Activated naive CD4-positive, alpha-beta T cell treated with anti-CD3 and anti-CD28 coated beads for 36 hours (primary cell): ENCODE measurements at regions not wholly inside any gene's neighbourhood (a gene's known extent, or its start where the extent isn't known, plus 50 kb on each side); places are given as distances from the start of the nearest gene placed in this dataset.

Experiments
- CTCF ChIA-PET: fragments of 350-600 bp; sonication (Branson Sonifier 250); formaldehyde crosslinking; loops from one replicate; lab custom pipeline; 2021; ENCODE audit warnings: antibody characterized with exemption; lab: Charles Lee
- DNase-seq: peaks from one replicate; pipeline ENCODE4 v3.0.0-alpha.2; 2020
- H3K27ac Mint-ChIP-seq: one replicate; pipeline ENCODE4 v1.8.0; 2021; ENCODE audit warnings: mild to moderate bottlenecking, mixed read lengths
- H3K27me3 Mint-ChIP-seq: one replicate; pipeline ENCODE4 v1.8.0; 2021; ENCODE audit warnings: low read depth, mixed read lengths
- H3K36me3 Mint-ChIP-seq: one replicate; pipeline ENCODE4 v1.8.0; 2021; ENCODE audit warnings: low read depth, mixed read lengths
- H3K4me1 Mint-ChIP-seq: one replicate; pipeline ENCODE4 v1.8.0; 2021; ENCODE audit warnings: low read depth, mixed read lengths
- H3K4me3 Mint-ChIP-seq: one replicate; pipeline ENCODE4 v1.8.0; 2021; ENCODE audit warnings: mild to moderate bottlenecking, moderate library complexity, mixed read lengths
- H3K9me3 Mint-ChIP-seq: one replicate; pipeline ENCODE4 v1.8.0; 2021; ENCODE audit warnings: mixed read lengths
- intact Hi-C: fragments of 100-400 bp; cut with micrococcal nuclease; formaldehyde crosslinking; loops from one replicate; pipeline ENCODE4 v1.15.1; 2023

- CTCF ChIA-PET = no interaction called here
- Mint-ChIP-seq H3K9me3 (no peaks in the 10 kb centered on the region), H3K36me3 (no peaks in the 10 kb centered on the region), H3K4me3 (no peak overlapping the region), H3K4me1 (peaks cover 3% of the 10 kb centered on the region), H3K27me3 (peaks cover 19% of the 10 kb centered on the region), H3K27ac (no peak overlapping the region)
- no peak for DNase-seq
- intact Hi-C loops = loop anchor here (10.0 kb wide), 1 partner anchor 157 kb away; the partner anchor contains the start of gene EFNB2
Observed at GRCh38 chr13:106377931-106378662, 157.4 kb downstream of the EFNB2 start.

- Mint-ChIP-seq H3K27me3 (peaks cover 20% of the 10 kb centered on the region), H3K36me3 (no peaks in the 10 kb centered on the region), H3K27ac (no peak overlapping the region), H3K4me1 (peaks cover 3% of the 10 kb centered on the region), H3K9me3 (no peaks in the 10 kb centered on the region), H3K4me3 (no peak overlapping the region)
- intact Hi-C loops = loop anchor here (10.0 kb wide), 1 partner anchor 157 kb away; the partner anchor contains the start of gene EFNB2
- CTCF ChIA-PET = no interaction called here
- DNase-seq = no peak
Observed at GRCh38 chr13:106377341-106377740, 158.1 kb downstream of the EFNB2 start.

GRCh38 chr13:106376401-106377112, 158.9 kb downstream of the EFNB2 start:
- Mint-ChIP-seq H3K27me3 (peaks cover 21% of the 10 kb centered on the region), H3K4me3 (no peak overlapping the region), H3K9me3 (no peaks in the 10 kb centered on the region), H3K4me1 (peaks cover 3% of the 10 kb centered on the region), H3K36me3 (no peaks in the 10 kb centered on the region), H3K27ac (no peak overlapping the region)
- CTCF ChIA-PET = no interaction called here
- intact Hi-C loops = loop anchor here (10.0 kb wide), 1 partner anchor 158 kb away; the partner anchor contains the start of gene EFNB2
- DNase-seq = peak; percentile 18

- CTCF ChIA-PET = no interaction called here
- H3K4me1 Mint-ChIP-seq = peaks cover 3% of the 10 kb centered on the region
- DNase-seq = no peak
- H3K27me3 Mint-ChIP-seq = peaks cover 23% of the 10 kb centered on the region
- no peak overlapping the region for H3K27ac Mint-ChIP-seq
- H3K36me3 Mint-ChIP-seq = no peaks in the 10 kb centered on the region
- intact Hi-C loops = loop anchor here (10.0 kb wide), 1 partner anchor 160 kb away; the partner anchor contains the start of gene EFNB2
- H3K4me3 Mint-ChIP-seq = no peak overlapping the region
- no peaks in the 10 kb centered on the region for H3K9me3 Mint-ChIP-seq
Observed at GRCh38 chr13:106375085-106375484, 160.4 kb downstream of the EFNB2 start.

- peaks cover 3% of the 10 kb centered on the region for H3K4me1 Mint-ChIP-seq
- H3K9me3 Mint-ChIP-seq = no peaks in the 10 kb centered on the region
- CTCF ChIA-PET = no interaction called here
- no peak overlapping the region for H3K27ac Mint-ChIP-seq
- no peaks in the 10 kb centered on the region for H3K36me3 Mint-ChIP-seq
- no peak for DNase-seq
- intact Hi-C loops = loop anchor here (10.0 kb wide), 1 partner anchor 160 kb away; the partner anchor contains the start of gene EFNB2
- H3K4me3 Mint-ChIP-seq = no peak overlapping the region
- peaks cover 21% of the 10 kb centered on the region for H3K27me3 Mint-ChIP-seq
Observed at GRCh38 chr13:106374631-106375030, 160.8 kb downstream of the EFNB2 start.

GRCh38 chr13:106373989-106374572, 161.4 kb downstream of the EFNB2 start:
- H3K27me3 Mint-ChIP-seq = peaks cover 19% of the 10 kb centered on the region
- peak; percentile 55 for DNase-seq
- no peaks in the 10 kb centered on the region for H3K36me3 Mint-ChIP-seq
- intact Hi-C loops = loop anchor here (10.0 kb wide), 1 partner anchor 161 kb away; the partner anchor contains the start of gene EFNB2
- H3K9me3 Mint-ChIP-seq = no peaks in the 10 kb centered on the region
- no peak overlapping the region for H3K4me3 Mint-ChIP-seq
- no peak overlapping the region for H3K27ac Mint-ChIP-seq
- H3K4me1 Mint-ChIP-seq = peaks cover 3% of the 10 kb centered on the region
- CTCF ChIA-PET = no interaction called here

GRCh38 chr13:106373304-106373988, 162.0 kb downstream of the EFNB2 start:
- no peak overlapping the region for H3K27ac Mint-ChIP-seq
- no peak for DNase-seq
- H3K4me1 Mint-ChIP-seq = peaks cover 3% of the 10 kb centered on the region
- no peaks in the 10 kb centered on the region for H3K36me3 Mint-ChIP-seq
- H3K4me3 Mint-ChIP-seq = no peak overlapping the region
- H3K27me3 Mint-ChIP-seq = peaks cover 17% of the 10 kb centered on the region
- CTCF ChIA-PET = no interaction called here
- intact Hi-C loops = loop anchor here (10.0 kb wide), 1 partner anchor 161 kb away; the partner anchor contains the start of gene EFNB2
- no peaks in the 10 kb centered on the region for H3K9me3 Mint-ChIP-seq

GRCh38 chr13:106372199-106373155, 163.0 kb downstream of the EFNB2 start:
- Mint-ChIP-seq H3K4me3 (no peak overlapping the region), H3K36me3 (no peaks in the 10 kb centered on the region), H3K4me1 (peaks cover 3% of the 10 kb centered on the region), H3K27ac (no peak overlapping the region), H3K27me3 (peaks cover 14% of the 10 kb centered on the region), H3K9me3 (no peaks in the 10 kb centered on the region)
- no peak for DNase-seq
- CTCF ChIA-PET = no interaction called here
- intact Hi-C loops = loop anchor here (10.0 kb wide), 1 partner anchor 162 kb away; the partner anchor contains the start of gene EFNB2

GRCh38 chr13:106371024-106371423, 164.4 kb downstream of the EFNB2 start:
- H3K36me3 Mint-ChIP-seq = no peaks in the 10 kb centered on the region
- intact Hi-C loops = loop anchor here (10.0 kb wide), 1 partner anchor 164 kb away; the partner anchor contains the start of gene EFNB2
- CTCF ChIA-PET = no interaction called here
- peaks cover 3% of the 10 kb centered on the region for H3K4me1 Mint-ChIP-seq
- H3K27ac Mint-ChIP-seq = no peak overlapping the region
- no peak for DNase-seq
- no peaks in the 10 kb centered on the region for H3K9me3 Mint-ChIP-seq
- no peak overlapping the region for H3K4me3 Mint-ChIP-seq
- H3K27me3 Mint-ChIP-seq = peaks cover 12% of the 10 kb centered on the region

- H3K4me3 Mint-ChIP-seq = no peak overlapping the region
- H3K27ac Mint-ChIP-seq = no peak overlapping the region
- CTCF ChIA-PET = interaction anchor here (1.2 to 1.6 kb wide), 2 partner anchors 13 to 125 kb away, joined by 3 to 4 read pairs; no protein-coding TSS in a partner anchor
- H3K36me3 Mint-ChIP-seq = no peaks in the 10 kb centered on the region
- intact Hi-C loops = loop anchor here (10.0 kb wide), 1 partner anchor 165 kb away; the partner anchor contains the start of gene EFNB2
- H3K9me3 Mint-ChIP-seq = peaks cover 3% of the 10 kb centered on the region
- peaks cover 3% of the 10 kb centered on the region for H3K4me1 Mint-ChIP-seq
- H3K27me3 Mint-ChIP-seq = peaks cover 12% of the 10 kb centered on the region
- DNase-seq = no peak
Observed at GRCh38 chr13:106369858-106370257, 165.6 kb downstream of the EFNB2 start.

GRCh38 chr13:106369091-106369490, 166.4 kb downstream of the EFNB2 start:
- intact Hi-C loops = no loop called here
- H3K4me3 Mint-ChIP-seq = no peak overlapping the region
- CTCF ChIA-PET = interaction anchor here (1.2 to 1.6 kb wide), 2 partner anchors 14 to 126 kb away, joined by 3 to 4 read pairs; no protein-coding TSS in a partner anchor

More at GRCh38 chr13:106369091-106369490, 166.4 kb downstream of the EFNB2 start:
- Mint-ChIP-seq H3K36me3 (no peaks in the 10 kb centered on the region), H3K27ac (no peak overlapping the region), H3K4me1 (no peaks in the 10 kb centered on the region), H3K9me3 (peaks cover 3% of the 10 kb centered on the region), H3K27me3 (peaks cover 12% of the 10 kb centered on the region)
- DNase-seq = no peak
